NB4 (cell line): ENCODE measurements at regions not wholly inside any gene's neighbourhood (a gene's known extent, or its start where the extent isn't known, plus 50 kb on each side); places are given as distances from the start of the nearest gene placed in this dataset.

Source experiments
- POLR2A ChIP-seq: IDR thresholded peaks from 2 replicates; pipeline ENCODE4 v1.6.1; 2011; ENCODE audit warnings: mild to moderate bottlenecking; ENCODE audit not compliant: insufficient read length; ENCODE audit errors: extremely low read depth
- TF ChIP-seq, protein P1 (sequence below): IDR thresholded peaks from one replicate; pipeline ENCODE4 v1.5.1; 2012; ENCODE audit warnings: low read depth, low read length

DNA sequence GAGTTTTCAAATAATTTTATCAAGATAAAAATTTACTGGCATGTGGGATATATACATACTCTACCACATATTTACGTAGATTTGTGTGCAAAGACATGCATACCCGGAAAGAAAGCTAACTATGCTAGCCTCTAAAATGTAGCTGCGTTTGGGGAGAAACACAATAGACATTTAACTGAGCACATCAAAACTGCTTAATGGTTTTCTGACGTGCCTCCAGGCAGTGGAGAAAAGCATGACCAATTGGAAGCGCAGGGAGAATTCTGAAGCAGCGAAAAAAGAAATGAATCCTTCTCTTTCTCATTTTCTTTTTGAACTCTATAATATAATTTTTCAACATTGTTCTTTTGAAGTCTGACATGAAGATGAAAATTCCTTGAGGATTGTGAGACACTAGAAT is 60.3 kb upstream of the LYZL1 start:
- TF ChIP-seq POLR2A, result no peak
- TF ChIP-seq, protein P1, sequence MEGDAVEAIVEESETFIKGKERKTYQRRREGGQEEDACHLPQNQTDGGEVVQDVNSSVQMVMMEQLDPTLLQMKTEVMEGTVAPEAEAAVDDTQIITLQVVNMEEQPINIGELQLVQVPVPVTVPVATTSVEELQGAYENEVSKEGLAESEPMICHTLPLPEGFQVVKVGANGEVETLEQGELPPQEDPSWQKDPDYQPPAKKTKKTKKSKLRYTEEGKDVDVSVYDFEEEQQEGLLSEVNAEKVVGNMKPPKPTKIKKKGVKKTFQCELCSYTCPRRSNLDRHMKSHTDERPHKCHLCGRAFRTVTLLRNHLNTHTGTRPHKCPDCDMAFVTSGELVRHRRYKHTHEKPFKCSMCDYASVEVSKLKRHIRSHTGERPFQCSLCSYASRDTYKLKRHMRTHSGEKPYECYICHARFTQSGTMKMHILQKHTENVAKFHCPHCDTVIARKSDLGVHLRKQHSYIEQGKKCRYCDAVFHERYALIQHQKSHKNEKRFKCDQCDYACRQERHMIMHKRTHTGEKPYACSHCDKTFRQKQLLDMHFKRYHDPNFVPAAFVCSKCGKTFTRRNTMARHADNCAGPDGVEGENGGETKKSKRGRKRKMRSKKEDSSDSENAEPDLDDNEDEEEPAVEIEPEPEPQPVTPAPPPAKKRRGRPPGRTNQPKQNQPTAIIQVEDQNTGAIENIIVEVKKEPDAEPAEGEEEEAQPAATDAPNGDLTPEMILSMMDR, result no peak
